ENCODE measurements at regions not wholly inside any gene's neighbourhood (a gene's known extent, or its start where the extent isn't known, plus 50 kb on each side); places are given as distances from the start of the nearest gene placed in this dataset.

GRCh38 chr12:74285773-74286172, 251.9 kb upstream of the ATXN7L3B start:
- Histone ChIP-seq H3K27ac (no peak overlapping the region), H3K36me3 (no peaks in the 10 kb centered on the region), H3K27me3 (replicated peaks in 1 of 7) (no peaks in the 10 kb centered on the region), H3K9me3 (no peaks in the 10 kb centered on the region), H3K4me1 (no peaks in the 10 kb centered on the region), H3K4me3 (no peak overlapping the region)
- no peak for TF ChIP-seq POLR2AphosphoS5 (IDR thresholded peaks at IDR 0.05)
- no peak for TF ChIP-seq CTCF (IDR thresholded peaks at IDR 0.05 in 8 of 11, conservative IDR thresholded peaks at IDR 0.05 in 3 of 11)
- no peak for TF ChIP-seq POLR2A (IDR thresholded peaks at IDR 0.05)
- intact Hi-C loops (cut with DNase I; ENCODE audit: low total_unique reads), result no loop called here
- 70 to 91% (median 84%) methylated on average over 2 of the region's 2 CpGs for WGBS, 5 donors
- no peak for DNase-seq

- Histone ChIP-seq H3K36me3 (no peaks in the 10 kb centered on the region), H3K9me3 (no peaks in the 10 kb centered on the region), H3K27me3 (replicated peaks in 1 of 7) (no peaks in the 10 kb centered on the region), H3K4me1 (no peaks in the 10 kb centered on the region), H3K4me3 (no peak overlapping the region), H3K27ac (no peak overlapping the region)
- WGBS, 5 donors, result 50 to 73% (median 57%) methylated on average over 1 of the region's 1 CpG
- DNase-seq, result no peak
- intact Hi-C loops (cut with DNase I; ENCODE audit: low total_unique reads), result no loop called here
- no peak for TF ChIP-seq CTCF (IDR thresholded peaks at IDR 0.05 in 8 of 11, conservative IDR thresholded peaks at IDR 0.05 in 3 of 11)
- TF ChIP-seq POLR2AphosphoS5 (IDR thresholded peaks at IDR 0.05), result no peak
- no peak for TF ChIP-seq POLR2A (IDR thresholded peaks at IDR 0.05)
These were observed 251.4 kb upstream of the ATXN7L3B start for GRCh38 chr12:74286254-74286653.

- WGBS, 5 donors, result 87 to 91% (median 88%) methylated on average over 18 to 30 of the region's 30 CpGs
- Histone ChIP-seq H3K9me3 (peaks cover 0 to 6% (median 0%) of the 10 kb centered on the region in 8 donors), H3K4me1 (no peaks in the 10 kb centered on the region), H3K4me3 (no peak overlapping the region), H3K27me3 (replicated peaks in 1 of 7) (no peaks in the 10 kb centered on the region), H3K27ac (no peak overlapping the region), H3K36me3 (no peaks in the 10 kb centered on the region)
- intact Hi-C loops (cut with DNase I; ENCODE audit: low total_unique reads), result no loop called here
- no peak for TF ChIP-seq POLR2A (IDR thresholded peaks at IDR 0.05)
- no peak for TF ChIP-seq POLR2AphosphoS5 (IDR thresholded peaks at IDR 0.05)
- TF ChIP-seq CTCF (IDR thresholded peaks at IDR 0.05 in 8 of 11, conservative IDR thresholded peaks at IDR 0.05 in 3 of 11), result no peak
- peak; percentile 68 for DNase-seq
These were observed 245.1 kb upstream of the ATXN7L3B start for GRCh38 chr12:74292351-74293194.

- Histone ChIP-seq H3K27ac (no peak overlapping the region), H3K36me3 (no peaks in the 10 kb centered on the region), H3K9me3 (peaks cover 0 to 6% (median 0%) of the 10 kb centered on the region in 8 donors), H3K4me1 (no peaks in the 10 kb centered on the region), H3K4me3 (no peak overlapping the region), H3K27me3 (replicated peaks in 1 of 7) (no peaks in the 10 kb centered on the region)
- DNase-seq, result peak; percentile 53
- TF ChIP-seq POLR2AphosphoS5 (IDR thresholded peaks at IDR 0.05), result no peak
- no peak for TF ChIP-seq CTCF (IDR thresholded peaks at IDR 0.05 in 8 of 11, conservative IDR thresholded peaks at IDR 0.05 in 3 of 11)
- TF ChIP-seq POLR2A (IDR thresholded peaks at IDR 0.05), result no peak
- WGBS, 5 donors, result 84 to 92% (median 86%) methylated on average over 9 to 15 of the region's 15 CpGs
- intact Hi-C loops (cut with DNase I; ENCODE audit: low total_unique reads), result no loop called here
These were observed 243.9 kb upstream of the ATXN7L3B start for GRCh38 chr12:74293689-74294131.

Data from spleen (tissue), 11 donors.